ENCODE measurements at regions not wholly inside any gene's neighbourhood (a gene's known extent, or its start where the extent isn't known, plus 50 kb on each side); places are given as distances from the start of the nearest gene placed in this dataset.
"Not testable (repeated sequence)": the region's sequence is repeated elsewhere in the genome, so short reads cannot be mapped to it uniquely, and the experiment has no call there.

GRCh38 chr7:121526210-121526609 lies 130.1 kb upstream of the FAM3C start:
- DNase-seq; H3K9me2 ChIP-seq; H3K79me2 ChIP-seq (ENCODE audit: insufficient read depth); H3K4me2 ChIP-seq; H3K27me3 ChIP-seq (ENCODE audit: insufficient read depth); H3K27ac ChIP-seq (ENCODE audit: low read depth in 2 of 2, low read length in 1 of 2); H3K9me3 ChIP-seq; H2AFZ ChIP-seq (ENCODE audit: low read depth); H3K4me3 ChIP-seq (ENCODE audit: low read depth in 2 of 2, low read length in 1 of 2); POLR2A ChIA-PET; H4K20me1 ChIP-seq (ENCODE audit: insufficient read depth); H3K9ac ChIP-seq; H3K36me3 ChIP-seq (replicated peaks in 1 of 2; ENCODE audit: control insufficient read depth in 1 of 2, insufficient read depth in 2 of 2, low read length in 1 of 2): not testable (repeated sequence)
- CTCF ChIA-PET: interaction anchor here (1.4 kb wide), 2 partner anchors 21 to 159 kb away, joined by 3 read pairs; no protein-coding TSS in a partner anchor
- 40% methylated on average over 3 of the region's 3 CpGs for WGBS (ENCODE audit: low lambda C conversion rate)
- peaks cover 0 to 33% of the 10 kb centered on the region in 2 experiments; a peak in 2 of 4 replicates for H3K4me1 ChIP-seq (ENCODE audit: control insufficient read depth in 1 of 2, insufficient read depth in 2 of 2, low read depth in 1 of 2, low read length in 1 of 2)
- H3F3A ChIP-seq (replicated peaks; ENCODE audit: insufficient read depth): peaks cover 21% of the 10 kb centered on the region

GRCh38 chr7:121525155-121525819 lies 129.2 kb upstream of the FAM3C start:
- H3K9me3 ChIP-seq: no peaks in the 10 kb centered on the region
- peak overlapping the region; percentile 1; the same call in 1 of the 2 replicates for H3K4me2 ChIP-seq
- H3K27ac ChIP-seq (ENCODE audit: low read depth in 2 of 2, low read length in 1 of 2): no peak overlapping the region; a peak in 1 of 4 replicates
- peaks cover 0 to 27% of the 10 kb centered on the region in 2 experiments; a peak in 2 of 4 replicates for H3K4me1 ChIP-seq (ENCODE audit: control insufficient read depth in 1 of 2, insufficient read depth in 2 of 2, low read depth in 1 of 2, low read length in 1 of 2)
- H3F3A ChIP-seq (replicated peaks; ENCODE audit: insufficient read depth): peaks cover 13% of the 10 kb centered on the region
- H3K79me2 ChIP-seq (ENCODE audit: insufficient read depth): no peaks in the 10 kb centered on the region
- no peak overlapping the region for H3K4me3 ChIP-seq (ENCODE audit: low read depth in 2 of 2, low read length in 1 of 2)
- no peaks in the 10 kb centered on the region for H3K9me2 ChIP-seq
- H3K36me3 ChIP-seq (replicated peaks in 1 of 2; ENCODE audit: control insufficient read depth in 1 of 2, insufficient read depth in 2 of 2, low read length in 1 of 2): no peaks in the 10 kb centered on the region
- no peak overlapping the region for H3K9ac ChIP-seq
- CTCF ChIA-PET: no interaction called here
- 55% methylated on average over 4 of the region's 4 CpGs for WGBS (ENCODE audit: low lambda C conversion rate)
- H3K27me3 ChIP-seq (ENCODE audit: insufficient read depth): no peaks in the 10 kb centered on the region
- POLR2A ChIA-PET: no interaction called here
- peak overlapping the region; percentile 16; the same call in 1 of the 2 replicates for H2AFZ ChIP-seq (ENCODE audit: low read depth)
- TF ChIP-seq FOSL2 (IDR thresholded peaks at IDR 0.05; ENCODE audit: borderline replicate concordance, low read depth): no peak
- TF ChIP-seq USF2 (IDR thresholded peaks at IDR 0.05; ENCODE audit: borderline replicate concordance, low read depth, low read length): no peak
- TF ChIP-seq NFIC (IDR thresholded peaks at IDR 0.05; ENCODE audit: borderline replicate concordance): no peak
- TF ChIP-seq SMC3 (IDR thresholded peaks at IDR 0.05; ENCODE audit: low read depth, low read length): no peak
- TF ChIP-seq MXI1 (IDR thresholded peaks at IDR 0.05; ENCODE audit: low read depth, low read length): no peak
- TF ChIP-seq RCOR1 (IDR thresholded peaks at IDR 0.05; ENCODE audit: low read length): no peak
- no peak for TF ChIP-seq MEF2A (IDR thresholded peaks at IDR 0.05; ENCODE audit: borderline replicate concordance, low read depth)
- TF ChIP-seq MAX (IDR thresholded peaks at IDR 0.05; ENCODE audit: low read depth): no peak
- no peak for TF ChIP-seq RFX5 (IDR thresholded peaks at IDR 0.05; ENCODE audit: low read length)
- no peak for TF ChIP-seq GATA2 (CRISPR knock-in tag; IDR thresholded peaks at IDR 0.05)
- no peaks in the 10 kb centered on the region for H4K20me1 ChIP-seq (ENCODE audit: insufficient read depth)
- no peak for DNase-seq

All from SK-N-SH (cell line).